ENCODE measurements at regions not wholly inside any gene's neighbourhood (a gene's known extent, or its start where the extent isn't known, plus 50 kb on each side); places are given as distances from the start of the nearest gene placed in this dataset.

- H3K27me3 ChIP-seq (ENCODE audit: control insufficient read depth in 1 of 2, insufficient read depth in 2 of 2, low read length in 2 of 2) = no peaks in the 10 kb centered on the region
- H2AFZ ChIP-seq (ENCODE audit: low read length) = no peak overlapping the region
- intact Hi-C loops (cut with micrococcal nuclease; ENCODE audit: unreplicated experiment) (no loop called here), in situ Hi-C loops (cut with HindIII; ENCODE audit: extremely low pct_ligation_motif_present, low pct_unique_long_range_greater_than_20kb) (no loop called here)
- ATAC-seq (no peak), DNase-seq (ENCODE audit: low spot score) (no peak), FAIRE-seq (no peak)
- WGBS (ENCODE audit: low lambda C conversion rate) = 1% methylated on average over 2 of the region's 2 CpGs
- no peak overlapping the region for H3K4me3 ChIP-seq (replicated peaks in 1 of 3; ENCODE audit: insufficient read depth in 1 of 3, low read depth in 2 of 3, low read length in 3 of 3)
- POLR2A ChIA-PET = no interaction called here
- CTCF ChIA-PET (ENCODE audit: low intra/inter-chr PET ratio, low total read pairs) = no interaction called here
- H4K20me1 ChIP-seq (ENCODE audit: insufficient read depth, low read length) = no peaks in the 10 kb centered on the region
- H3K9me3 ChIP-seq (ENCODE audit: low read length) = no peaks in the 10 kb centered on the region
- no peak overlapping the region for H3K4me2 ChIP-seq (ENCODE audit: low read depth, low read length)
- no peaks in the 10 kb centered on the region for H3K79me2 ChIP-seq (ENCODE audit: insufficient read depth, low read length)
- H3K9ac ChIP-seq (ENCODE audit: insufficient read depth, low read depth, low read length) = no peak overlapping the region
- H3K27ac ChIP-seq (ENCODE audit: extremely low read length, insufficient read depth, low read length) = no peak overlapping the region
- no peaks in the 10 kb centered on the region for H3K4me1 ChIP-seq (ENCODE audit: insufficient read depth, low read length)
- no peak for TF ChIP-seq ZNF34 (CRISPR knock-in tag; IDR thresholded peaks at IDR 0.05; ENCODE audit: borderline replicate concordance)
- TF ChIP-seq TGIF2 (CRISPR knock-in tag; IDR thresholded peaks at IDR 0.05) = no peak
- no peak for TF ChIP-seq NPAS2 (CRISPR knock-in tag; IDR thresholded peaks at IDR 0.05; ENCODE audit: borderline replicate concordance)
- no peak for TF ChIP-seq ATRX (CRISPR knock-in tag; IDR thresholded peaks at IDR 0.05; ENCODE audit: borderline replicate concordance)
- TF ChIP-seq ZSCAN12 (CRISPR knock-in tag; IDR thresholded peaks at IDR 0.05) = no peak
- TF ChIP-seq IKZF1 (IDR thresholded peaks at IDR 0.05) = no peak
- no peaks in the 10 kb centered on the region for H3K36me3 ChIP-seq (replicated peaks in 1 of 2; ENCODE audit: control insufficient read depth in 1 of 2, insufficient read depth in 2 of 2, low read length in 2 of 2)
- BruUV-seq (replicated peaks) = no TSS peak
These were observed 581.3 kb upstream of the TENM3 start for GRCh38 chr4:181661923-181662322.

GRCh38 chr4:181662383-181662782 is 580.8 kb upstream of the TENM3 start:
- no peak overlapping the region for H3K4me3 ChIP-seq (replicated peaks in 1 of 3; ENCODE audit: insufficient read depth in 1 of 3, low read depth in 2 of 3, low read length in 3 of 3)
- H3K9ac ChIP-seq (ENCODE audit: insufficient read depth, low read depth, low read length) = no peak overlapping the region
- ATAC-seq (no peak), DNase-seq (ENCODE audit: low spot score) (no peak), FAIRE-seq (no peak)
- ChIA-PET CTCF (ENCODE audit: low intra/inter-chr PET ratio, low total read pairs) (no interaction called here), POLR2A (no interaction called here)
- H3K36me3 ChIP-seq (replicated peaks in 1 of 2; ENCODE audit: control insufficient read depth in 1 of 2, insufficient read depth in 2 of 2, low read length in 2 of 2) = no peaks in the 10 kb centered on the region
- no peaks in the 10 kb centered on the region for H3K4me1 ChIP-seq (ENCODE audit: insufficient read depth, low read length)
- no peak overlapping the region for H3K4me2 ChIP-seq (ENCODE audit: low read depth, low read length)
- H3K27me3 ChIP-seq (ENCODE audit: control insufficient read depth in 1 of 2, insufficient read depth in 2 of 2, low read length in 2 of 2) = no peaks in the 10 kb centered on the region
- WGBS (ENCODE audit: low lambda C conversion rate) = 4% methylated on average over 3 of the region's 3 CpGs
- H3K9me3 ChIP-seq (ENCODE audit: low read length) = no peaks in the 10 kb centered on the region
- intact Hi-C loops (cut with micrococcal nuclease; ENCODE audit: unreplicated experiment) = no loop called here
- no peak overlapping the region for H3K27ac ChIP-seq (ENCODE audit: extremely low read length, insufficient read depth, low read length)
- H3K79me2 ChIP-seq (ENCODE audit: insufficient read depth, low read length) = no peaks in the 10 kb centered on the region
- no peak overlapping the region for H2AFZ ChIP-seq (ENCODE audit: low read length)
- no TSS peak for BruUV-seq (replicated peaks)
- in situ Hi-C loops (cut with HindIII; ENCODE audit: extremely low pct_ligation_motif_present, low pct_unique_long_range_greater_than_20kb) = no loop called here
- no peaks in the 10 kb centered on the region for H4K20me1 ChIP-seq (ENCODE audit: insufficient read depth, low read length)
- TF ChIP-seq, protein P1, sequence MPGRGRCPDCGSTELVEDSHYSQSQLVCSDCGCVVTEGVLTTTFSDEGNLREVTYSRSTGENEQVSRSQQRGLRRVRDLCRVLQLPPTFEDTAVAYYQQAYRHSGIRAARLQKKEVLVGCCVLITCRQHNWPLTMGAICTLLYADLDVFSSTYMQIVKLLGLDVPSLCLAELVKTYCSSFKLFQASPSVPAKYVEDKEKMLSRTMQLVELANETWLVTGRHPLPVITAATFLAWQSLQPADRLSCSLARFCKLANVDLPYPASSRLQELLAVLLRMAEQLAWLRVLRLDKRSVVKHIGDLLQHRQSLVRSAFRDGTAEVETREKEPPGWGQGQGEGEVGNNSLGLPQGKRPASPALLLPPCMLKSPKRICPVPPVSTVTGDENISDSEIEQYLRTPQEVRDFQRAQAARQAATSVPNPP (CRISPR knock-in tag; IDR thresholded peaks at IDR 0.05) = no peak
- TF ChIP-seq, protein P2, sequence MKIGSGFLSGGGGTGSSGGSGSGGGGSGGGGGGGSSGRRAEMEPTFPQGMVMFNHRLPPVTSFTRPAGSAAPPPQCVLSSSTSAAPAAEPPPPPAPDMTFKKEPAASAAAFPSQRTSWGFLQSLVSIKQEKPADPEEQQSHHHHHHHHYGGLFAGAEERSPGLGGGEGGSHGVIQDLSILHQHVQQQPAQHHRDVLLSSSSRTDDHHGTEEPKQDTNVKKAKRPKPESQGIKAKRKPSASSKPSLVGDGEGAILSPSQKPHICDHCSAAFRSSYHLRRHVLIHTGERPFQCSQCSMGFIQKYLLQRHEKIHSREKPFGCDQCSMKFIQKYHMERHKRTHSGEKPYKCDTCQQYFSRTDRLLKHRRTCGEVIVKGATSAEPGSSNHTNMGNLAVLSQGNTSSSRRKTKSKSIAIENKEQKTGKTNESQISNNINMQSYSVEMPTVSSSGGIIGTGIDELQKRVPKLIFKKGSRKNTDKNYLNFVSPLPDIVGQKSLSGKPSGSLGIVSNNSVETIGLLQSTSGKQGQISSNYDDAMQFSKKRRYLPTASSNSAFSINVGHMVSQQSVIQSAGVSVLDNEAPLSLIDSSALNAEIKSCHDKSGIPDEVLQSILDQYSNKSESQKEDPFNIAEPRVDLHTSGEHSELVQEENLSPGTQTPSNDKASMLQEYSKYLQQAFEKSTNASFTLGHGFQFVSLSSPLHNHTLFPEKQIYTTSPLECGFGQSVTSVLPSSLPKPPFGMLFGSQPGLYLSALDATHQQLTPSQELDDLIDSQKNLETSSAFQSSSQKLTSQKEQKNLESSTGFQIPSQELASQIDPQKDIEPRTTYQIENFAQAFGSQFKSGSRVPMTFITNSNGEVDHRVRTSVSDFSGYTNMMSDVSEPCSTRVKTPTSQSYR (CRISPR knock-in tag; IDR thresholded peaks at IDR 0.05; ENCODE audit: borderline replicate concordance) = no peak
- no peak for TF ChIP-seq MLX (CRISPR knock-in tag; IDR thresholded peaks at IDR 0.05)
- TF ChIP-seq ZNF737 (CRISPR knock-in tag; IDR thresholded peaks at IDR 0.05; ENCODE audit: borderline replicate concordance) = no peak
- no peak for TF ChIP-seq FOXJ3 (CRISPR knock-in tag; IDR thresholded peaks at IDR 0.05; ENCODE audit: borderline replicate concordance)
- TF ChIP-seq TCF7 (IDR thresholded peaks at IDR 0.05; ENCODE audit: low read depth) = no peak
- TF ChIP-seq EHMT2 (IDR thresholded peaks at IDR 0.05; ENCODE audit: borderline replicate concordance, low read depth, low read length) = no peak
- TF ChIP-seq STAT5B (CRISPR knock-in tag; IDR thresholded peaks at IDR 0.05) = no peak
- TF ChIP-seq ZNF441 (CRISPR knock-in tag; IDR thresholded peaks at IDR 0.05; ENCODE audit: borderline replicate concordance) = no peak
- no peak for TF ChIP-seq JUNB (CRISPR knock-in tag; IDR thresholded peaks at IDR 0.05; ENCODE audit: borderline replicate concordance)
- no peak for TF ChIP-seq ZNF24 (IDR thresholded peaks at IDR 0.05)

All from HepG2 (cell line).